GM12865 (cell line): ENCODE measurements at regions not wholly inside any gene's neighbourhood (a gene's known extent, or its start where the extent isn't known, plus 50 kb on each side); places are given as distances from the start of the nearest gene placed in this dataset.
"Not testable (repeated sequence)": the region's sequence is repeated elsewhere in the genome, so short reads cannot be mapped to it uniquely, and the experiment has no call there.

ENCODE experiments used
- DNase-seq: peaks from one replicate; pipeline ENCODE4 v3.0.0; 2010; ENCODE audit warnings: low read depth
- H3K4me3 ChIP-seq: 2 replicates; pipeline ENCODE4 v1.5.1; 2011; ENCODE audit warnings: mild to moderate bottlenecking, low read depth, low read length, control low read depth
- CTCF ChIP-seq: IDR thresholded peaks from 2 replicates; pipeline ENCODE4 v1.5.1; 2011; ENCODE audit warnings: low read length, control low read depth, low read depth, inconsistent platforms; ENCODE audit not compliant: insufficient read depth; ENCODE audit errors: missing control alignments

- TF ChIP-seq CTCF = peak; percentile 28
- H3K4me3 ChIP-seq = no peak overlapping the region
- DNase-seq = peak; percentile 37
Measured at GRCh38 chr12:105504286-105504685, 173.8 kb downstream of the C12orf75 start.

- no peak for DNase-seq
- no peak overlapping the region for H3K4me3 ChIP-seq
- TF ChIP-seq CTCF = no peak
Measured at GRCh38 chr12:105506678-105507310, 176.3 kb downstream of the C12orf75 start.

- H3K4me3 ChIP-seq = no peak overlapping the region
- DNase-seq = no peak
- no peak for TF ChIP-seq CTCF
Measured at GRCh38 chr12:105507311-105508038, 177.0 kb downstream of the C12orf75 start.

GRCh38 chr12:105508096-105508495, 177.6 kb downstream of the C12orf75 start:
- TF ChIP-seq CTCF = no peak
- H3K4me3 ChIP-seq = no peak overlapping the region
- no peak for DNase-seq

GRCh38 chr12:105510526-105510925, 180.0 kb downstream of the C12orf75 start:
- no peak for TF ChIP-seq CTCF
- no peak overlapping the region for H3K4me3 ChIP-seq
- no peak for DNase-seq

GRCh38 chr12:105512861-105513260, 182.4 kb downstream of the C12orf75 start:
- not testable (repeated sequence) for H3K4me3 ChIP-seq, DNase-seq

GRCh38 chr12:105522166-105522825, 191.8 kb downstream of the C12orf75 start:
- no peak for TF ChIP-seq CTCF
- no peak overlapping the region for H3K4me3 ChIP-seq
- DNase-seq = no peak
